ENCODE measurements at regions not wholly inside any gene's neighbourhood (a gene's known extent, or its start where the extent isn't known, plus 50 kb on each side); places are given as distances from the start of the nearest gene placed in this dataset.

DNA sequence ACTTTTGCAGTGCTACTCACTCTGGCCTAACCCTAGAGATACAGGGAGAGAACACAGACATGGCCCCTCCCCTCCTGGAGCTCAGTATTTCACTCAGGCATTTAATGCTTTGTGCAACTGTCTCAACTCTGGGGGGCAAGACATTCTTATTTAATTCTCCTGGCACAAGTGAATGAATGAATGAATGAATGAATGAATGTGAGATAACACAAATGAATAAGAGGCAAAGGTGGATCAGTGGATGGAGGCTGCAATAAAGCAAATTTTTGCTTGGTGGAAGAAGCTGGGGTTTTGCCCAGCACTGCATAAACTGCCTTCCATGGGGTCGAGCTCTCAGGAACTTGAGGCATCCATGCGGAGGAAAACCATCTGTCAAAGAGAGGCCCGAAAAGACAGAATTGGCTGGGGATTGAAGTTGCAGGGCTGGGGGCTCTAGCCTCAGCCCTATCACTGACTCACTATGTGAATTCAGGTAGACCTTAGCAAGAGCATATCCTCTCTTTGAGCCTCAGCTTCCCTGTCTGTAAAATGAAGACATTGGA is 441.4 kb upstream of the ZMIZ1 start:
- TF ChIP-seq CTCF (conservative IDR thresholded peaks at IDR 0.05 in 1 of 2, IDR thresholded peaks at IDR 0.05 in 1 of 2; ENCODE audit: low read depth in 1 of 2, low read length in 2 of 2) (no peak), EZH2 (IDR thresholded peaks at IDR 0.05; ENCODE audit: low read length, missing control alignments) (no peak)
